HepG2 (cell line): ENCODE measurements at regions not wholly inside any gene's neighbourhood (a gene's known extent, or its start where the extent isn't known, plus 50 kb on each side); places are given as distances from the start of the nearest gene placed in this dataset.
A peak's percentile ranks its signal among the peaks of the same experiment; 100 is the strongest.

Source experiments
- ARID2 ChIP-seq: sonication (generic); formaldehyde crosslinking; IDR thresholded peaks from 2 replicates; pipeline ENCODE4 v1.8.1; 2022; ENCODE audit warnings: mild to moderate bottlenecking, missing genetic modification reagents, borderline replicate concordance
- EP300 ChIP-seq, 3 experiments: sonication (generic) in 1 of 3; formaldehyde crosslinking in 1 of 3; IDR thresholded peaks; 2 replicates each; pipeline versions ENCODE4 v1.5.1 to v1.6.1; 2011 to 2020; ENCODE audit warnings: low read depth in 2 of 3, low read length in 2 of 3, borderline replicate concordance in 1 of 3, improper control_type of control experiment in 1 of 3, mild to moderate bottlenecking in 1 of 3, missing genetic modification reagents in 1 of 3, moderate library complexity in 1 of 3
- IRF9 ChIP-seq: sonication (generic); formaldehyde crosslinking; IDR thresholded peaks from 2 replicates; pipeline ENCODE4 v1.8.0; 2022; ENCODE audit warnings: missing genetic modification reagents, mild to moderate bottlenecking, borderline replicate concordance
- KDM2A ChIP-seq: sonication (generic); formaldehyde crosslinking; IDR thresholded peaks from 2 replicates; pipeline ENCODE4 v1.4.0; 2020; ENCODE audit warnings: low read depth, missing genetic modification reagents, borderline replicate concordance
- U2AF2 ChIP-seq: fragments of 200-400 bp; formaldehyde crosslinking; IDR thresholded peaks from 2 replicates; pipeline ENCODE4 v1.6.1; 2017; ENCODE audit warnings: low read depth, mild to moderate bottlenecking, low read length
- ZBTB44 ChIP-seq: sonication (generic); formaldehyde crosslinking; IDR thresholded peaks from 2 replicates; pipeline ENCODE4 v1.4.0; 2020; ENCODE audit warnings: missing genetic modification reagents
- ZGPAT ChIP-seq: IDR thresholded peaks from 2 replicates; pipeline ENCODE4 v1.6.1; 2016; ENCODE audit warnings: mild to moderate bottlenecking
- ZNF224 ChIP-seq: sonication (generic); formaldehyde crosslinking; IDR thresholded peaks from 2 replicates; pipeline ENCODE4 v1.5.0; 2020; ENCODE audit warnings: mild to moderate bottlenecking, missing genetic modification reagents
- ZNF431 ChIP-seq: sonication (generic); formaldehyde crosslinking; IDR thresholded peaks from 2 replicates; pipeline ENCODE4 v1.9.0; 2022; ENCODE audit warnings: missing genetic modification reagents, low read depth, mild to moderate bottlenecking, borderline replicate concordance
- ZNF501 ChIP-seq: sonication (generic); formaldehyde crosslinking; IDR thresholded peaks from 2 replicates; pipeline ENCODE4 v1.5.1; 2020; ENCODE audit warnings: mild to moderate bottlenecking, moderate library complexity, missing genetic modification reagents
- ZNF737 ChIP-seq: sonication (generic); formaldehyde crosslinking; IDR thresholded peaks from 2 replicates; pipeline ENCODE4 v1.5.0; 2020; ENCODE audit warnings: missing genetic modification reagents, mild to moderate bottlenecking, borderline replicate concordance
- ZNF75D ChIP-seq: sonication (generic); formaldehyde crosslinking; IDR thresholded peaks from 2 replicates; pipeline ENCODE4 v1.8.1; 2023; ENCODE audit warnings: missing genetic modification reagents, mild to moderate bottlenecking, borderline replicate concordance
- TF ChIP-seq, protein P1 (sequence below): sonication (generic); formaldehyde crosslinking; IDR thresholded peaks from 2 replicates; pipeline ENCODE4 v1.4.0; 2020; ENCODE audit warnings: mild to moderate bottlenecking, missing genetic modification reagents
- TF ChIP-seq, protein P2 (sequence below): sonication (generic); formaldehyde crosslinking; IDR thresholded peaks from 2 replicates; pipeline ENCODE4 v1.8.1; 2023; ENCODE audit warnings: missing genetic modification reagents, inconsistent platforms, borderline replicate concordance

GRCh38 chr3:30193625-30194044, 412.8 kb upstream of the TGFBR2 start (continued):
- TF ChIP-seq, protein P1, sequence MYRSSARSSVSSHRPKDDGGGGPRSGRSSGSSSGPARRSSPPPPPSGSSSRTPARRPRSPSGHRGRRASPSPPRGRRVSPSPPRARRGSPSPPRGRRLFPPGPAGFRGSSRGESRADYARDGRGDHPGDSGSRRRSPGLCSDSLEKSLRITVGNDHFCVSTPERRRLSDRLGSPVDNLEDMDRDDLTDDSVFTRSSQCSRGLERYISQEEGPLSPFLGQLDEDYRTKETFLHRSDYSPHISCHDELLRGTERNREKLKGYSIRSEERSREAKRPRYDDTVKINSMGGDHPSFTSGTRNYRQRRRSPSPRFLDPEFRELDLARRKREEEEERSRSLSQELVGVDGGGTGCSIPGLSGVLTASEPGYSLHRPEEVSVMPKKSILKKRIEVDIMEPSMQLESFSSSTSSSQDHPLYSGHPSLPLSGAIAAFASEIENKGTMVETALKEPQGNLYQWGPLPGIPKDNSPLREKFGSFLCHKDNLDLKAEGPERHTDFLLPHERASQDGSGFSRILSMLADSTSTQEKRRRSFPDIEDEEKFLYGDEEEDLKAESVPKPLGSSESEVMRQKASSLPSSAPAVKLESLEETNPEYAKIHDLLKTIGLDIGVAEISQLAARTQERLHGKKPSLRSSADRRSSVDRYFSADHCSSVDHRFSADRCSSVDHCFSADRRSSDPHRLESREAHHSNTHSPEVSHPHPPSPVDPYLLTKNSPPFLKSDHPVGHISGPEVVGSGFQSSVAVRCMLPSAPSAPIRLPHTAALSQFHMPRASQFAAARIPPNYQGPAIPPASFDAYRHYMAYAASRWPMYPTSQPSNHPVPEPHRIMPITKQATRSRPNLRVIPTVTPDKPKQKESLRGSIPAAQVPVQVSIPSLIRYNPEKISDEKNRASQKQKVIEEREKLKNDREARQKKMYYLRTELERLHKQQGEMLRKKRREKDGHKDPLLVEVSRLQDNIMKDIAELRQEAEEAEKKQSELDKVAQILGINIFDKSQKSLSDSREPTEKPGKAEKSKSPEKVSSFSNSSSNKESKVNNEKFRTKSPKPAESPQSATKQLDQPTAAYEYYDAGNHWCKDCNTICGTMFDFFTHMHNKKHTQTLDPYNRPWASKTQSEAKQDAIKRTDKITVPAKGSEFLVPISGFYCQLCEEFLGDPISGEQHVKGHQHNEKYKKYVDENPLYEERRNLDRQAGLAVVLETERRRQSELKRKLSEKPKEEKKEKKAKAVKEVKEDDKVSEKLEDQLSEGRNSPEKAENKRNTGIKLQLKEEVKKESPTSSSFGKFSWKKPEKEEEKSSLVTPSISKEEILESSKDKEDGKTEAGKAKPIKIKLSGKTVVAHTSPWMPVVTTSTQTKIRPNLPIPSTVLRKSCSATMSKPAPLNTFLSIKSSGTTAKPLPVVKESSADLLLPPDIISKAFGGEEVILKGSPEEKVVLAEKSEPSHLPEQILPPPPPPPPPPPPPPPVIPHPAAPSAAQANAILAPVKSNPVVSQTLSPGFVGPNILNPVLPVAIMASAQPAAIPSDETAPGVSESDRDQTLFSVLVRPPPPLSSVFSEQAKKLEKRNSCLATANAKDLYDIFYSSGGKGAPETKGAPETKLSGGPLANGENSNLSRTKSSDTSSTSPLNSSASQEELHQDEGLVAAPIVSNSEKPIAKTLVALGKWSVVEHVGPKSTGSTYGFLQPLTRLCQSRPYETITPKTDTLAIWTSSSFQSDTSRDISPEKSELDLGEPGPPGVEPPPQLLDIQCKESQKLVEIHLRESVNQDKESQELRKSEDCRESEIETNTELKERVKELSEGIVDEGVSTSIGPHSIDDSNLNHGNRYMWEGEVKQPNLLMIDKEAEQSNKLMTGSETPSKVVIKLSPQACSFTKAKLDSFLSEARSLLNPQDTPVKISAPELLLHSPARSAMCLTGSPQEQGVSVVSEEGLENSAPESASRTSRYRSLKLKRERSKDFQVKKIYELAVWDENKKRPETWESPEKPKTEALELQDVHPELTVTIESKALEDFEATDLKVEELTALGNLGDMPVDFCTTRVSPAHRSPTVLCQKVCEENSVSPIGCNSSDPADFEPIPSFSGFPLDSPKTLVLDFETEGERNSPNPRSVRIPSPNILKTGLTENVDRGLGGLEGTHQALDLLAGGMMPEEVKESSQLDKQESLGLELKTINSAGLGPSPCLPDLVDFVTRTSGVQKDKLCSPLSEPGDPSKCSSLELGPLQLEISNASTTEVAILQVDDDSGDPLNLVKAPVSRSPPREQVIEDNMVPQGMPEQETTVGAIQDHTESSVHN = no peak
- TF ChIP-seq U2AF2 (no peak), ZNF431 (CRISPR knock-in tag) (no peak), IRF9 (CRISPR knock-in tag) (no peak), ZNF737 (CRISPR knock-in tag) (no peak), ZBTB44 (CRISPR knock-in tag) (no peak), KDM2A (no peak), ZNF224 (CRISPR knock-in tag) (no peak), ARID2 (0 out of 2 replicates have a peak, but pooled peaks have one; percentile 34), ZGPAT (CRISPR knock-in tag) (peak; percentile 33; the same call in 1 of the 2 replicates), ZNF75D (CRISPR knock-in tag) (no peak), EP300 (IDR thresholded peaks at IDR 0.05; ENCODE audit: low read depth in 2 of 2, low read length in 2 of 2) (peak in 1 of 2 experiments; percentile 86; a peak in 2 of 4 replicates), EP300 (CRISPR knock-in tag; IDR thresholded peaks at IDR 0.05; ENCODE audit: borderline replicate concordance) (peak; percentile 60; the same call in 1 of the 2 replicates), ZNF501 (CRISPR knock-in tag) (no peak)
- TF ChIP-seq, protein P2, sequence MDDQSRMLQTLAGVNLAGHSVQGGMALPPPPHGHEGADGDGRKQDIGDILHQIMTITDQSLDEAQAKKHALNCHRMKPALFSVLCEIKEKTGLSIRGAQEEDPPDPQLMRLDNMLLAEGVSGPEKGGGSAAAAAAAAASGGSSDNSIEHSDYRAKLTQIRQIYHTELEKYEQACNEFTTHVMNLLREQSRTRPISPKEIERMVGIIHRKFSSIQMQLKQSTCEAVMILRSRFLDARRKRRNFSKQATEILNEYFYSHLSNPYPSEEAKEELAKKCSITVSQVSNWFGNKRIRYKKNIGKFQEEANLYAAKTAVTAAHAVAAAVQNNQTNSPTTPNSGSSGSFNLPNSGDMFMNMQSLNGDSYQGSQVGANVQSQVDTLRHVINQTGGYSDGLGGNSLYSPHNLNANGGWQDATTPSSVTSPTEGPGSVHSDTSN (CRISPR knock-in tag) = no peak
